GM21737 (cell line): ENCODE measurements at regions not wholly inside any gene's neighbourhood (a gene's known extent, or its start where the extent isn't known, plus 50 kb on each side); places are given as distances from the start of the nearest gene placed in this dataset.

Experiments used
- ATAC-seq: cut with Tn5 transposase; IDR thresholded peaks from one replicate; pipeline ENCODE4 v1.9.1; 2021; ENCODE audit warnings: mild to moderate bottlenecking, moderate library complexity; ENCODE audit not compliant: unreplicated experiment

DNA sequence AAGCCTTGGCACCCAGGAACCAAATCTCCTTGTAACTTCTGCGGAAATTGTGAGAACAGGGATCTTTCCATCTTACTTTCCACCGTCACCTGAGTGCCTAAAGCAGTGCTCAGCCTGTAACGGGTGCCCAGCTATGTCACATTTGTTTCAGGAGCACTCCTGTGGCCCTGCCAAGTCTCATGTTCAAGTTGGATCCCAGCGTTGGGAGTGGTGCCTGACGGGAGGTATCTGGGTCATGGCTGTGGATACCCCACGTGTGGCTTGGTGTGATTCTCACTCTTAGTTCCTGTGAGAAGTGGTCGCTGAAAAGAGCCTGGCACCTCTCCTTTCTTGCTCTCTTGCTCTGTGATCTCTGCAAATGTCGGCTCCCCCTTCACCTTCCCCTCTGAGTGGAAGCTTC, 114.9 kb downstream of the UQCRFS1 start:
- ATAC-seq = no peak

DNA sequence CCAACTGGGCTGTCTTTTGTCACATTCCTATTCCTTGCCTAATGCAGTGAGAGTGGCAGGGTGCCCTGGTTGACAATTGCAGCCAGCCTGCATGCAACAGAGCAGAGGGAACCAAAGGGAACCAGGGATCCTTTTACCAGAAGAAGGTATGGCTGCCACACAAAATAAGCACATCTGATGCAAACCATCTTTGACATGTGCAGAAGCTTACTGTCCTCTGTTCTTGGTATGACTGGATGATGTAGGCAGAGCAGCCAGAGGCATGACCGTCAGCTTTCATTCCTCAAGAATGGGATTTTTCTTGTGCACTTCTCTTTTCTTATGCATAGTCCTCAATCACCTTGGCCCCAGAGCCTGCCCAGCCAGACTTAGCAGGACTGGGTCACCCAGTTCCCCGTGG, 116.1 kb downstream of the UQCRFS1 start:
- no peak for ATAC-seq

DNA sequence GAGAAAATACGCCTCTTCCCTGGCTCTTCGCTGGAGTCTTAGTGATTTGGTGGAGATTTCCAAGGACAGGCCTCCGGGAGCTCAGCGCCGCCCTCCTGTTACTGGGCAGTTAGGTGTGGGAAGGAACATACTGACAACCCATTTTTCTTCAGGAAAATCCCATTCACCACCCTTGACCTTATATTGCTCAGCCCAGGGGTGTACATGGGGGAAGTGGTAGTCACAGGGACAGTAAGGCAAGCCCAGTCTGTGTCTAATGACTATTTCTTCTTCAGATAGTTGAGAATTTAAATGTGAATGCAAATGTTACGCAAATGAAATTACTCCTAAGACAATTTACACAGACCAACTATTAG, 119.4 kb downstream of the UQCRFS1 start:
- no peak for ATAC-seq

DNA sequence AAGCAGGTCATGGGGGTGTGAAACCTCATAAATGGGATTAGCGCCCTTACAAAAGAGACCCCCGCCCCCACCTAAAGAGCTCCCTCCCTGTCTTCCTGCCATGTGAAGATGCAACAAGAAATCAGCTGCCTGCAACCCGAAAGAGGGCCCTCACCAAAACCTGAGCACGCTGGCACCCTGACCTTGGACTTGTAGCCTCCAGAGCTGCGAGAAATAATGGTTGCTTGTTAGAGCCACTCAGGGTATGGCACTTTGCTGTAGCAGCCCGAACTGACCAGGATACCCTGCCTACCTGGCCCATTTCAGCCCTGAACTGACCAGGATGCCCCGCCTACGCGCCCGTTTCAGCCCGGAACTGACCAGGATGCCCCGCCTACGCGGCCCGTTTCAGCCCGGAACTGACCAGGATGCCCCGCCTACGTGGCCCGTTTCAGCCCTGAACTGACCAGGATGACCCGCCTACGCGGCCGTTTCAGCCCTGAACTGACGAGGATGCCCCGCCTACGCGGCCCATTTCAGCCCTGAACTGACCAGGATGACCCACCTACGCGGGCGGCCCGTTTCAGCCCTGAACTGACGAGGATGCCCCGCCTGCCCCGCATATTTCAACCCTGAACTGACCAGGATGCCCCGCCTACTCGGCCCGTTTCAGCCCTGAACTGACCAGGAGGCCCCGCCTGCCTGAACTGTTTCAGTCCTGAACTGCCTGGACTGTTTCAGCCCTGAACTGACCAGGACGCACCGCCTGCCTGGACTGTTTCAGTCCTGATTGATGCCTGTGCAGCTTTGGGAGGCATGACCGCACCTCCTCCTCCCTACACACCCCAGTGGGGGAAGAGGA, 120.0 kb downstream of the UQCRFS1 start:
- no peak for ATAC-seq

DNA sequence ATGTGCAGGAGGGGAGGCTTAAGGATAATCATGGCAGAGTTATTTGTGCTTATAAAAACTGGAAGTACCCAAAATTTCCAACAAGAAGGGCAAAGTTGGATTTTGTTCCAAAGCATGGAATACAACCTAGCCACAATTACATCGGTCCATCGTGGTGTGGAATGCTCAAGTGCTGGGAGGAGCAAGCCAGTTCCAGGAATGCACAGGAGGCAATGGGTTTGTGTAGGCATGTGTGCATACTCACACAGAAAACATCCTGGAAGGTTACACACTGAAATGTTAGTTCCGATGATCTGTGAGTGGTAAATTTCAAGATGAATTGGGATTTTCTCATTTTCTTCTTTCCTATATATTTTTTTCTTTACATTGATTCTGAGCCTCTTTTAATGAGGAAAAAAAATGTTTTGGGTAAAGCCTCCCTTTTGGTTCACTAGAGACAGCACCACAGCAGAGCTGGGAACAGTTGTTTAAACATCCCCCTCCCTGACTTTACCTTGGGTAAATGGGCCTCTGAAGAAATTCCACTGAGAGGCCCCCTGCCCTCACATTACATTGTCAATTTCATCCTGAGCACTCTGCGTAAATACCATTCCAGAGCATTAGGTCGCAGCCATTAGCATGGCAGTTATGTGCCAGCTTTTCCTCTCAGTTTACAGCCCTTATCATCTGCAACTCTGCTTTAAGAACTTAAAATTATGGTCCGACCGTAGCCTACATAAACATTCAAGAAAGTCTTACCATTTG, 122.0 kb downstream of the UQCRFS1 start:
- no peak for ATAC-seq

DNA sequence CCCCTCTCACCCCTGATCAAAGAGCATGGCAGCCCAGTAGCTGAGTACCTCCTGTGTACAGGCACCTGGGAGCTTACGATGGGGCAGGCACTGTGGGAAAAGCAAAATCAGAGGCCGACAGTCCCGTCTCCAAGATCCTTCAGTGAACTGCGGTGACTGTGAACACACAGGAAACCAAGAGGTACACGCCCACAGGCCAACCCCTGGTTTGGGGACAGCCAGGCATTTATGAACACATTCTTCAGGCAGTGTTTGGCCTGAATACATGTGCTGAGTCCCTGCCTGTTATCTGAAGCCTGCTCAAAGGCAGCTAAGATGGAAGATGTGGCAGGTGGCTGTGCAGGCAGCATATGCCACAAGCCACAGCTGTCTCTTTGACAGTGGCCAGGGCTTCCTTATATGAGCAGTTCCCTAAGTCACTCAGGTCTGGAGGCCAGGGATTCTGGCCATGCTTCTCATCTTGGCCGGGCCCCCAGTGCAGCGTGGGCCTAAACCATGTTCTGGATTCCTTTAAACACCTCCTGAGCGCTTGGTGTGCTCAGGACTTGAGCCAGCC, 123.6 kb downstream of the UQCRFS1 start:
- no peak for ATAC-seq

DNA sequence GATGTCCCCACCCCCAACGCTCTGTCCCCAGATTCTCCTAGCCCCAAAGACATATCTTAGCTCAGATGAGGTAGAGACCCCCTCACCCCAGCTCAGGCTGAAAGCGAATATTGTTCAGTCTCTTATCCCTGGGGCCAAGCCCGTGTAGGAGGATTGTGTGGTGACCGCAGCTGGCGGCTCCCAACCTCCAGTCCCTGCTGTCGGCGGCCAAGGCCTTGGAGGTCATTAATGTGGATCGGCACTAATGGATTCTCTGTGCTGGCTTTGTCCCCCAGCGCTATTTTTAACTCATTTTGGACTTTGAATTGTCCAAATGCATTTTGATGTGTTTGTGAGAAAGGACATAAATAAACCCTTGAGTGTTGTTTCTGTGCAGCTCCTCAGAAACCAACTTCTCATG, 124.2 kb downstream of the UQCRFS1 start:
- no peak for ATAC-seq

DNA sequence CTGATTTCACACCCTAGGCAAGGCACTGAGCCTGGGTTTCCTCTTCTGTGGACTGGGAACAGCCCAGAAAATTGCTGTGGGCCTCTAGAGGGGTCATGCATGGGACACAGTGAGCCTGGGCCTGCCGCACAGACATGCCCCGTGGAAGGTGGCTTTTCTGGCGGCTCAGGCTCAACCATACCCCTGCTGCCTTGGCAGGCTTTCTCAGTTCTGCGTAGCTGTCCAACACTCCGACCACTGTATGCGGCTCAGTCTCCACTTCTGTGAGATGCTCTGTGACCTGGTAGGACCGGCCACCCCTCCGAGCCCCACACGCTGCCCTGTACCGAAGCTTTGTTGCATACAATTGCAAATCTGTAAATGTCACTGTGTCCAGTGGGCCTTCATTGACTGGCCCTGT, 126.3 kb downstream of the UQCRFS1 start:
- no peak for ATAC-seq

DNA sequence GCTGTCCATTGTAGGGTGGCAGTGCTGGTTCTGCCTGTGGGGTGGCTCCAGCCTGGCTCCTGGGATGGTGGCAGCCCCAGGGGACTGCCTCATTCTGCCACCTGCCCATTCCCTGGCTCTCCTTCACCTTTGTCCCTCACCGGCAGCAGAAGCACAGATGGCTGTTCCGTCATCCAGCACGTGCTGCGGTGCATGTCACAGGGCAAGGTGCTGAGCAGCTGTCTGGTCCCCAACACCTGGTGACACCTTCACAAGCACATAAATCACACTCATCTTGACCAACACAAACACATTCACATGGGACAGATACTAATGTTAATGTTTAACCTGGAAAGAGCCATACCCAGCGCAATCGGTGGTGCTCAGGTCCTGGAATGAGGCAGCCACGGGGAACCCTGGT, 126.8 kb downstream of the UQCRFS1 start:
- no peak for ATAC-seq

DNA sequence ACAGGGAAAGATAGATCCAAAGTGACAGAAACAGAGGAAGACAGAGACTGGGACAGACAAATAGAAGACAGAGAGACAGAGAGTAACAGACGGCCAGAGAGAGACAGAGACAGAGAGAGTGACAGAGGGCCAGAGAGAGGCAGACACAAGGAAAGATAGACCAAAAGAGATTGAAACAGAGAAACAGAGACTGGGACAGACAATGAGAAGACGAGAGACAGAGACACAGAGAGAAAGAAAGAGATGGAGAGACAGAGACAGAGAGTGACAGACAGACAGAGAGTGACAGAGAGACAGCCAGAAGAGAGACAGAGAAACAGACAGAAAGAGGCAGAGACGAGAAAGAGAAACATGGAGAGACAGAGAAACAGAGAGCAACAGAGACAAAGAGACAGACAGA, 127.3 kb downstream of the UQCRFS1 start:
- no peak for ATAC-seq

DNA sequence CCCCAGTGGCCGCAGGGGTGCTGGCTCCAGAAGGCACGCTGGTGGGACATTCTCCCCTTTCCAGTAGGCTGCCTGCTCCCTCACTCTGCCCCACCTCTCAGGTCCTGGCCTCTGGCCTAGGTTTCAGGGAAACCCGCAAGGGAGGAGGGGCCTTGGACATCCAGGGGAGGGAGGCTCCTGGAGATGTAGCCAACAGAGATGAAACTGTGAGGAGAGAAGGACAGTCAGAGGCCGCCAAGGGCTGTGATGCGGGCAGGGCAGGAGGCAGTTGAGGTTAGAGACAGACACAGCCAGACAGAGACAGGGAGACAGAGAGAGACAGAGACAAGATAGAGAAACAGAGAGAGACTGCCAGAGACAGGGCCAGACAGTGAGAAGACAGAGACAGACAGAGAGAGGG, 127.7 kb downstream of the UQCRFS1 start:
- ATAC-seq = no peak

DNA sequence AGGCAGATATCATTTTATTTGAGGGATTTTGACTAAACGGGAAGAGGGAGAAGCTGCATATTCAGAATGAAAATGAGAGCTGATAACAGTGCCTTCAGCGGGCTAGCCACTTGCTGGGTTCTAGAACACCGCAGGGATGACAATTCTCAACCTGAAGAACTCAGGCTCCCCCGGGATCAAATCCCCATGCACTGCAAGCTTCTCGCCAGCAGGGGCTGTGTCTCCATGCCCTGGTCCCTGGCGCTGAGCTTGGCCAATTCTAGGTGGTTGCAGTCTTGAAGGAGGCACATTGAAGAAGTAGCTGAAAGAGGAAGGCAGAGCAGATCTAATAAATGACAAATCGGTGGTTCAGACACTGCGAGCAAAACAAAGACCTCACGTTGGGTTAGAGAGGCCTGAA, 128.7 kb downstream of the UQCRFS1 start:
- no peak for ATAC-seq

DNA sequence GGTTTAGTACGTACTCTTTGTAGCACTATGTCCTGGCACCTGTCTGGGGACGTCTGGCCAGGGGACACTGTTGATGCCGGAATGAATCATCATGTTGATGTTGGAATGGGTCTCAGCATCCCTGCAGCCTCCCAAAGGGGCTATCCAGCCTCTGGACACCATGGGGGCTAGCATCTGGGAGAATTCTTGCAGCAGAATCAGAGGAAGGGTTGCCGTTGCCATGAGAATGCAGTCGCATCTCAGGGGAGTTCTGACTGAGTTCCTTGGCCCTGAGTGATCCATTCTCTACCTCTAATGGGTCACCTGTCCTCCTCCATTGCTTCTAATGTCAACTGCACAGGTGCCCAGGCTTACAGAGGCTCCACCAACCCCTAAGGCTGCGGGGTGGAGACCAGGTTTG, 129.1 kb downstream of the UQCRFS1 start:
- ATAC-seq = no peak

DNA sequence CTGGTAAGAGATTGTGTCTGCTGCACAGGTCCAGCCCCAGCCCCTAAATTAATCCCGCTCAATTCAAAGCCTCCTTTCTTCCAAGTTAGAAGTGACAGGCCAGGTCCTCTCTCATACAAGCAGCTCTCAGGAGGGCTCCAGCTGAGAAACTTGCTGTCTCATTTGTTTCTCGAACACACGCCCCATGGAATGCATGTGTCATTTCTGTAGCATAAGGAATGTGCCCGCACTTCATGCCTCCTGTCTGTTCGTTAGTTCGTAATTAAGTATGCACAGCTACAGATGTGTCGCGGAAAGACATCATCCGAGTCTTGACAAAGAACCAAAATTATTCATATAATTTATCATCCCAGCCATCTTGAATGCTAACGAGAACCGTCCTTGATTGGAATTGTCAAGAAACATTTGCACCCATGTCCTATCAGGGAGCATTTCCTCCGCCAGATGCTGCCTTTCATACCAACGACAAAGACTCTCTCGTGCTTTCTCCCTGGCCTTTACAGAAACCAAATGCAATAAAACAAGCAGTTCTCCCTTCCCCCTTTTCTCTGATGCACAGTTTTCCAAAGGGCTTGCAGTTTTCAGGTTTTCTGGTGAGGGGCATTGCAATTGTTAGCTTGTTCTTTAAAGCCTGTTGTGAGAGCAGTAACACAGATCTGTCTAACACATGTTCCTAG, 133.5 kb downstream of the UQCRFS1 start:
- ATAC-seq = no peak

DNA sequence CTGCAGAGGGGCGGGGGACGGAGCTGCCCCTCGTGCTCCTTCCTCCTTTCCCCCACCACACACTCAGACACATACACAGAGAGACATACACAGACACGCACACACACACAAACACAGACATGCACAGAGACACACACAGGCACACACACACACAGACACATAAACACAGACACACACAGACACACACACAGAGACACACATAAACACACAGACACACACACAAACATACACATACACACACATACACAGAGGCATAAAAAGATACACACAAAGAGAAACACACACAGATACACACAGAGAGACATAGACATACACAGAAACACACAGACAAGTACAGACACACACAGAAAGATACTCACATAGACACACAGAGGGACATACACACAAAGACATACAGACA, 136.0 kb downstream of the UQCRFS1 start:
- no peak for ATAC-seq

DNA sequence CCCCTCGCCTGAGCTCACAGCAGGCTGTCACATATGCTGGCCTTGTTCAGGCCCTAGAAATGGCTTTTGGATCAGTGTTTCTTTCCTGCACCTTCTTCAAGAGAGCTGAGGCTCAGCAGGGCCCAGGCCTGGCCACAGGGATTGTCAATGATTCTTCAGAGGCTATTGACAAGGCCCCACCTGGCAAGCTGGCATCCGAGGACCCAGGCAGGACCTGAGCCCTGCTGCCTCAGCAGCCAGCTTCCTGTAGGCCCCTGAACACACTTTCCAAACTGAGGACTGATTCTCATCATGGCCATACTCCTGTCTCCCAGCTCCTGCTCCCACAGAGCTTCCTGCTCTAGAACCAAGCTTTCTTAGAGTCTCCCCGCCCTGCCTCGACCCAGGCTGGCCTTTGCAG, 136.8 kb downstream of the UQCRFS1 start:
- ATAC-seq = no peak

DNA sequence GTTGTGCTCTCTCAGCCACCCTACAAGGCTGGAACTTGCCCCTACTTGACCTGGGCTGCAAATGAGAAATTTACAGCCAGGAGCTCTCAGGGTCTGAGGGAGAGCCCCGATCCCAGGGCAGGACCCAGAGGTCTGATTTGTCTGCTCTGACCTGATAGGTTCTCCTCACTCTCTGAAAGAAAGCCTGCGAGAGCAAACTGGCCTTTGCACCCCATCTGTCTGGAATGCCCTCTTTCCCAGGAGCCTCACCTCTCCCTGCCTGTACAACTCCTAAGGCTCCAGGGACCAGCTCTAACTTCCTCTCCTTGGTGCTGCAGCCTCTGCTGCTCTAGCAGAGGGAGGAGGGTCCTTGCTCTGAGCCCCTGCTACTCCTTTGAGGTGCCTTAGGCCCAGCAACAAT, 137.8 kb downstream of the UQCRFS1 start:
- no peak for ATAC-seq

DNA sequence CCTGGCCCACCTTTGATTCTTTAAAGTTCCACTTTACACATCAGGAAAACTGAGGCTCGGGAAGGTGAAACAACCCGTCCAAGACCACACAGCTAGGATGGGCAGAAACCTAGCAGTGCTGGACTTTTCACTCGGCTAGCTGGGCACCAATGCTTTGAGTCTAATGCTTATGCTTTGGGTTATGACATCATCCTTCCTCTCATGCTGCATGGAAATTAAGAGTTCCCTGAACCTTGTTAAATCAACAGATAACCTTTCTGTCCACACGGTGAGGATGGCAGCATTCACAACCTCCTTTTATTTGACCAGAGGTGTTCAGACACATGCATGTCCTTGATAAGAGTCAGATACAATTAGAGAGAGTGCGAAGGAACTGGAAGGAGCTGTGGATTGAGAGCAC, 138.4 kb downstream of the UQCRFS1 start:
- no peak for ATAC-seq

DNA sequence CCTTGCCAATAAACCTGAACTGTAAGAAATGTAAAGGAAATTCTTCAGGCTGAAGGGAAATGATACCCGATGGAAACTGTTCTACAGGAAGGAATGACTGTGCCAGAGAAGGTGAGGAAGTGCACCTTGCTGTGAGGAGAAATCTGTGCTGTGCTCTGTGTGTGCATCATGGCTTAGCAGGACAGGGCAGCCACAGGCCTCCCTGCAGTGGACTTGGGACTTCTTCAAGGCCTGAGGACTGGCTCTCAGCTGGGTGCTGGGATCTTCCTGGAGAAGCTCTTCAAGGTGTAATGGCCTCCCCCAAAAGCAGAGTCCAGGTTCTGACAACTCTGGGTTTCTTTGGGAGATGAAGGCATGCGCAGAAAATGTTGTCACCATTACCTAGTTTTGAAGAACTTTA, 145.1 kb downstream of the UQCRFS1 start:
- no peak for ATAC-seq

DNA sequence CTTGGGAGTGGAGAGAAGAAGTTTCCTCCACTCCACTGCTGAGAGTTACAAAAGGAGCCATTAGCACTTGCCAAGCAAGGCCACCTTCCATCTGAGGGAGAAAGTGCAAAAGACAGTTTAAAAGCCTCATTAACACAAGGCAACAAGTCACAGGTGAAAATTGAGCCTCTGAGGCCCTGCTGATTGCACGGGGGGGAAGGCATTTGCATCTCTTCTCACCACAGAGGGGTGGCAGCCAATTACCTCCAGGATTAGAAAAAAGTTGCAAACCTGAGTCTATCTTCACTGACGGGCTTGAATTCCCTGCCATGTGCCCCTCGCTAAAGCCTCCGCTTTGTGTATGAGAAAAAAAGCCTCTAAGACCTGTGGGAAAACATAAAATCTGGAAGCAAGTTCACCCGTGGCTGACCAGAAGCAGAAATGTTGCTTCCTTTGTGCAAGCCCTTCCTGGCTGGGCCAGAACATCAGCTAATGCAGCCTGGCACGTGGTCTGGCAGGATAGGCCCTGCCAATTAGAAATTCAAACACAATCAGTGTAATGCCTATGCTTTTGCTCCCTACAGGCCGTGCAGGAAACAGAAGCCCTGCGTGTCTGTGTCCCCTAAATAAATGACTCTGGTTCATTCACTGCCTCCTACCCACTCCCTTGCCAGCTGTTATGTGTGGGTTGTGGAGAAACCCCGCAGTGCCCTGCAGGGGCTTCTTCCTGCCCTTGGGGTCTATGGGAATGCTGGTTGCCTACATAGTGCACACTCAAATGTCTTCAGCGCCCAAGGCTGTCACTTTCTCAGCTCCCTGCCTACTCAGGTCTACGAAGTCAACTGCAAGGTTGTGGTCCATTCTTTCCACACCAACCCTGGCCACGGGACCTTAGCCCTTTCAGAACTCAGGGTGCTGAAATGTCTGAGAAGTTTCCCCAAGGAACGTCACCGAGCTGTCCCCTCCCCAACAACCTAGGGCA, 150.2 kb downstream of the UQCRFS1 start:
- no peak for ATAC-seq
